Adipocyte (in vitro differentiated cells): ENCODE measurements at regions not wholly inside any gene's neighbourhood (a gene's known extent, or its start where the extent isn't known, plus 50 kb on each side); places are given as distances from the start of the nearest gene placed in this dataset.
"Not testable (repeated sequence)": the region's sequence is repeated elsewhere in the genome, so short reads cannot be mapped to it uniquely, and the experiment has no call there.

Experiments used
- DNase-seq: peaks from one replicate; pipeline ENCODE4 v3.0.0-alpha.2; 2015; ENCODE audit warnings: low read depth
- H3K27me3 ChIP-seq: replicated peaks from 2 replicates; pipeline ENCODE4 v1.7.0; 2013; ENCODE audit warnings: mild to moderate bottlenecking, low read length, moderate library complexity; ENCODE audit not compliant: control insufficient read depth, insufficient read depth
- H3K36me3 ChIP-seq: 2 replicates; pipeline ENCODE4 v1.7.0; 2013; ENCODE audit warnings: low read length, mild to moderate bottlenecking, moderate library complexity; ENCODE audit not compliant: control insufficient read depth, insufficient read depth, severe bottlenecking
- H3K4me1 ChIP-seq: 2 replicates; pipeline ENCODE4 v1.7.0; 2013; ENCODE audit warnings: mild to moderate bottlenecking, low read length, moderate library complexity; ENCODE audit not compliant: control insufficient read depth, insufficient read depth
- H3K4me3 ChIP-seq: 2 replicates; pipeline ENCODE4 v1.7.0; 2013; ENCODE audit warnings: mild to moderate bottlenecking, low read length, moderate library complexity
- H3K9ac ChIP-seq: 2 replicates; pipeline ENCODE4 v1.7.0; 2013; ENCODE audit warnings: mild to moderate bottlenecking, low read length, moderate library complexity
- H3K9me3 ChIP-seq: 2 replicates; pipeline ENCODE4 v1.7.0; 2013; ENCODE audit warnings: mild to moderate bottlenecking, low read length, moderate library complexity; ENCODE audit not compliant: control insufficient read depth

- Histone ChIP-seq H3K4me1 (no peaks in the 10 kb centered on the region), H3K9me3 (no peaks in the 10 kb centered on the region), H3K27me3 (no peaks in the 10 kb centered on the region), H3K36me3 (no peaks in the 10 kb centered on the region), H3K4me3 (no peak overlapping the region), H3K9ac (no peak overlapping the region)
- DNase-seq: no peak
Observed at GRCh38 chr11:97684486-97685439, 1295.0 kb downstream of the JRKL start.

GRCh38 chr11:97685695-97686094 lies 1295.9 kb downstream of the JRKL start:
- DNase-seq: peak; percentile 36
- Histone ChIP-seq H3K27me3 (no peaks in the 10 kb centered on the region), H3K9ac (no peak overlapping the region), H3K9me3 (no peaks in the 10 kb centered on the region), H3K4me1 (no peaks in the 10 kb centered on the region), H3K4me3 (no peak overlapping the region), H3K36me3 (no peaks in the 10 kb centered on the region)

GRCh38 chr11:97687111-97687510 lies 1297.3 kb downstream of the JRKL start:
- Histone ChIP-seq H3K9ac (no peak overlapping the region), H3K9me3 (no peaks in the 10 kb centered on the region), H3K4me1 (no peaks in the 10 kb centered on the region), H3K4me3 (no peak overlapping the region), H3K36me3 (no peaks in the 10 kb centered on the region), H3K27me3 (no peaks in the 10 kb centered on the region)
- no peak for DNase-seq

- Histone ChIP-seq H3K27me3 (no peaks in the 10 kb centered on the region), H3K4me1 (no peaks in the 10 kb centered on the region), H3K36me3 (no peaks in the 10 kb centered on the region), H3K9ac (no peak overlapping the region), H3K4me3 (no peak overlapping the region), H3K9me3 (no peaks in the 10 kb centered on the region)
- no peak for DNase-seq
Observed at GRCh38 chr11:97691061-97691460, 1301.2 kb downstream of the JRKL start.

GRCh38 chr11:97702951-97703350 lies 1313.1 kb downstream of the JRKL start:
- Histone ChIP-seq H3K9me3 (no peaks in the 10 kb centered on the region), H3K36me3 (no peaks in the 10 kb centered on the region), H3K4me3 (no peak overlapping the region), H3K27me3 (no peaks in the 10 kb centered on the region), H3K9ac (no peak overlapping the region), H3K4me1 (no peaks in the 10 kb centered on the region)
- no peak for DNase-seq

GRCh38 chr11:97703851-97704250 lies 1314.0 kb downstream of the JRKL start:
- H3K9ac ChIP-seq: no peak overlapping the region
- no peaks in the 10 kb centered on the region for H3K9me3 ChIP-seq
- H3K4me1 ChIP-seq: no peaks in the 10 kb centered on the region
- H3K36me3 ChIP-seq: no peaks in the 10 kb centered on the region
- H3K27me3 ChIP-seq: no peaks in the 10 kb centered on the region
- DNase-seq: no peak
- H3K4me3 ChIP-seq: no peak overlapping the region

- not testable (repeated sequence) for H3K9ac ChIP-seq, H3K27me3 ChIP-seq, H3K4me1 ChIP-seq, H3K36me3 ChIP-seq, H3K9me3 ChIP-seq, H3K4me3 ChIP-seq
- DNase-seq: peak; percentile 36
Observed at GRCh38 chr11:97705441-97705840, 1315.3 kb upstream of the CNTN5 start.

GRCh38 chr11:97717922-97718321 lies 1302.8 kb upstream of the CNTN5 start:
- Histone ChIP-seq H3K27me3 (no peaks in the 10 kb centered on the region), H3K4me3 (no peak overlapping the region), H3K4me1 (no peaks in the 10 kb centered on the region), H3K9ac (no peak overlapping the region), H3K36me3 (no peaks in the 10 kb centered on the region), H3K9me3 (no peaks in the 10 kb centered on the region)
- no peak for DNase-seq

GRCh38 chr11:97722065-97722464 lies 1298.7 kb upstream of the CNTN5 start:
- Histone ChIP-seq H3K9ac (no peak overlapping the region), H3K36me3 (no peaks in the 10 kb centered on the region), H3K4me1 (no peaks in the 10 kb centered on the region), H3K4me3 (no peak overlapping the region), H3K27me3 (no peaks in the 10 kb centered on the region), H3K9me3 (no peaks in the 10 kb centered on the region)
- DNase-seq: peak; percentile 79

GRCh38 chr11:97722721-97723120 lies 1298.0 kb upstream of the CNTN5 start:
- no peak overlapping the region for H3K4me3 ChIP-seq
- H3K9me3 ChIP-seq: no peaks in the 10 kb centered on the region
- no peaks in the 10 kb centered on the region for H3K27me3 ChIP-seq
- H3K9ac ChIP-seq: no peak overlapping the region
- peak; percentile 4 for DNase-seq
- H3K4me1 ChIP-seq: no peaks in the 10 kb centered on the region
- no peaks in the 10 kb centered on the region for H3K36me3 ChIP-seq

GRCh38 chr11:97729546-97730272 lies 1291.0 kb upstream of the CNTN5 start:
- peak; percentile 74 for DNase-seq
- H3K4me1 ChIP-seq: no peaks in the 10 kb centered on the region
- H3K9ac ChIP-seq: no peak overlapping the region
- no peaks in the 10 kb centered on the region for H3K27me3 ChIP-seq
- no peak overlapping the region for H3K4me3 ChIP-seq
- H3K36me3 ChIP-seq: no peaks in the 10 kb centered on the region
- no peaks in the 10 kb centered on the region for H3K9me3 ChIP-seq
